ENCODE measurements at regions not wholly inside any gene's neighbourhood (a gene's known extent, or its start where the extent isn't known, plus 50 kb on each side); places are given as distances from the start of the nearest gene placed in this dataset.
"Not testable (repeated sequence)": the region's sequence is repeated elsewhere in the genome, so short reads cannot be mapped to it uniquely, and the experiment has no call there.

DNA sequence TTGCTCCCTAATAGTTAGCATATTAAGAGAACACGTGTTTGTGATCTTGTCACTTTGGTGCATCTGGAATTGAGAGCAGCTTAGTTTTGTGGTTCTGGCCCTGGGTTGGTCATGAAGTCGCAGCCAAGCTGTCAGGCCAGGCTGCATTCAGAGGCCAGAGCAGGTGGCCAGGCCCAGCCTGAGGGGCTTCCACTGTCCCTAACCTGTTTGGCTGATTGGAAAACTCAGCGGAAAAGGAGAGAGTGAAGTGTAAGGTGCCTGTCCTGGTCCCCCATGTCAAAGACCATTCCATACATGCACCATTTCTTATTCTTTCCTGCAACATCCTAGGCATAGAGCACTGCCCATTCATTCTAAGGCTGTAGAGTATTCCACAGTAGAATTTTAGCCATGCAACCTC lies 111.5 kb upstream of the IGLL5 start:
- DNase-seq (ENCODE audit: low read depth), result no peak

DNA sequence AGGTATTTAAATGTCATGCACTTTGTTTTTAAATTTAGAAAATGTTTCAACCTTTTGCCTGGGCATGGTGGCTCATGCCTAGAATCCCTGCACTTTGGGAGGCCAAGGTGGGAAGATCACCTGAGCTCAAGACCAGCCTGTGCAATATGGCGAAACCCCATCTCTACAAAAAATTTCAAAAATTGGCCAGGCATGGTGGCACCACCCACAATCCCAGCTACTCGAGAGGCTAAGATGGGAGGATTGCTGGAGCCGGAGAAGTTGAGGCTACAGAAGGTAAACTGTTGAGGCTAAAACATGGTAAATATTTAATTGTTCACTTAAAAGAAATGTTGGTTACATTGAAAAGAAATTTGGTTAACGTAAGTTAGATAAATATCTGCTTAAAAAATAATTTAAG lies 108.4 kb upstream of the IGLL5 start:
- no peak for DNase-seq (ENCODE audit: low read depth)

GRCh38 chr22:22783575-22783974 lies 104.0 kb upstream of the IGLL5 start:
- no peak for DNase-seq (ENCODE audit: low read depth)

- no peak for DNase-seq (ENCODE audit: low read depth)
Measured at GRCh38 chr22:22784249-22785039, 103.2 kb upstream of the IGLL5 start.

- DNase-seq (ENCODE audit: low read depth), result no peak
Measured at GRCh38 chr22:22785316-22786065, 102.1 kb upstream of the IGLL5 start.

GRCh38 chr22:22786301-22787115 lies 101.1 kb upstream of the IGLL5 start:
- no peak for DNase-seq (ENCODE audit: low read depth)

- no peak for DNase-seq (ENCODE audit: low read depth)
Measured at GRCh38 chr22:22787151-22787550, 100.5 kb upstream of the IGLL5 start.

DNA sequence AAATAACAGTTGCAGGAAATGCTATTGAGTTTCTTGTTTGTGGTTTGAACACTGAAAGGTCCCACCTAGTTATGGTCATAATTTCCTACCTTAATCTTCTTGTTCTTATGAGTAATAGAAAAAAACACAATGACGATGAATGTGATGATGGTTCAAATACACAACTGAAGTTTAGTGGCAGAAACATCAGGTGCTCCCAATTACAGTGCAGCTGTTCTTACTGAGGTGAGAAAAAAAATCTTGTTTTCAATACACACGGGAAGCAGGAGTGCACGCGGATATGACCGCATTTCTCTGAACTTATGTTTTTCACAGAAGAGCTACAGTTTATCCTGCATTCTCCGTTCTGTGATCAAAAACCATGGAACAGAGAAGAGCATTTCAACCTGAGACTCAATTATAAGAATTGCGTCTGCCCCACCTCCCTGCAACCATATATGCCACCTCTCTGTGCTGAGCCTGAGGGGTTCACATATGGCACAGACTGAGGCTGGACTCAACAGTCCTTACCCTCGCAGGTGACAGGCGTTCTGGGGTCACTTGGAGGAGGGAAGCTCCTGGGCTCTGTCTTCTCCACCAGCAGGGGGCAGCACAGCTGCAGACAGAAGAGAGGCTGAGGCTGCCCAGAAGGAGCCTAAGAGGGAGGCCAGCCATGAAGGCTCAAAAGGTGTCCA lies 99.7 kb upstream of the IGLL5 start:
- DNase-seq (ENCODE audit: low read depth), result peak; percentile 13

DNA sequence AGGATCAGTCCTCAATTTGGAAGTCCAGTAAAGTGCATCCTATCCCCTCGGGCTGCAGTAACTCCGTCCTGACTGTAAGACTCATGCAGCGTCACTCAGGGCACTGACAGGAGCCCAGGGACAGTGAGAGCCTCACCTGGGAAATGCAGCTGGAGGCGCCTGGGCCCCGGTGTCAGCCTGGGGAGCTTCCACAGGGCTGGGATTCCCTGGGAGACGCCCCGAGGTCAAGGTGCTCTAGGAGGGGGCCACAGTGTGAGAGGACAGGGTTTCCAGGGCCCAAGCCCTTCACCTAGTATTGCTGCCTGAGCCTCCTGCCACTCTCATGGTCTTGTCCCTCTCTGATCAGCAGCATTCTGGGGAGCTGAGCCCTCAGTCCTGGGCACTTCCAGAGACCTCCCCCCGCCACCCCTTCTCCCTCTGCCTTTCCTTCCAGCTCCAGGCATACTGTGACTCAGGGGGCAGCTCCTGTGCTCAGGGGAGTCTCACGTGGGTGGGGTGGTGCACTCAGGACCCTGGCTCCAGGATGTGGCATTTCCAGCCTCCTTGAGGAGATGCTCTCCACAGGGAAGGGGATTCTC lies 99.1 kb upstream of the IGLL5 start:
- no peak for DNase-seq (ENCODE audit: low read depth)

DNA sequence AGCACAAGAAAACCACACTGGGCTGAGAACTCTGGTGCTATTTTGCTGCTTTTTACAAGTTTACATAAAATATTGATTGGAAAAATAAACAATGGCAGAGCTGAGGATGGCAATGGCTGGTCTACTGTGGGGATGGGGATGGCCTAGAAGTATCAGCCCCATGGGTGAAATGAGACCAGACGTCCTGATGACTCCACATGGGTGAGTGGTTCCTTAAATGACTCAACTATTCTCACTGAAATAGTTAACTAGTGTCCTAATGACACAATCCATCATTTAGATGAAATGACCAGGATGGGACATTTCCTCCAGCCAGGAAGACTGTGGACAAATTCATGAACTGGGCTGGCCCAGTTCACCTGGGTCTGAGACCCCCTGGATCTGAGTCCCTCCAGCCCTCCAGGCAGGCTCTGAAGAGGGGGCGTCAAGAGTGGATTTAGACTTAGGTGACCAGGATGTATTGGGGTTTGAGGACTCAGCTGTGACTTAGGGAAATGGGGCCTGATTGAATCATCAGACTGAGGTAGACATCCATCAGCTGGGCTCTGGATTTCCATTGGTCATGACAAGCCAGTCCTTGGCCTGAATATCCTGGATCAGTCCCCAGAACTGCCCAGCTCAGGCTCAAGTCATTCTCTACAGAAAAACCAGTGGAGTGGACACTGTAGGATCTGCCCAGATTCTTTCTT lies 98.2 kb upstream of the IGLL5 start:
- DNase-seq (ENCODE audit: low read depth), result no peak

DNA sequence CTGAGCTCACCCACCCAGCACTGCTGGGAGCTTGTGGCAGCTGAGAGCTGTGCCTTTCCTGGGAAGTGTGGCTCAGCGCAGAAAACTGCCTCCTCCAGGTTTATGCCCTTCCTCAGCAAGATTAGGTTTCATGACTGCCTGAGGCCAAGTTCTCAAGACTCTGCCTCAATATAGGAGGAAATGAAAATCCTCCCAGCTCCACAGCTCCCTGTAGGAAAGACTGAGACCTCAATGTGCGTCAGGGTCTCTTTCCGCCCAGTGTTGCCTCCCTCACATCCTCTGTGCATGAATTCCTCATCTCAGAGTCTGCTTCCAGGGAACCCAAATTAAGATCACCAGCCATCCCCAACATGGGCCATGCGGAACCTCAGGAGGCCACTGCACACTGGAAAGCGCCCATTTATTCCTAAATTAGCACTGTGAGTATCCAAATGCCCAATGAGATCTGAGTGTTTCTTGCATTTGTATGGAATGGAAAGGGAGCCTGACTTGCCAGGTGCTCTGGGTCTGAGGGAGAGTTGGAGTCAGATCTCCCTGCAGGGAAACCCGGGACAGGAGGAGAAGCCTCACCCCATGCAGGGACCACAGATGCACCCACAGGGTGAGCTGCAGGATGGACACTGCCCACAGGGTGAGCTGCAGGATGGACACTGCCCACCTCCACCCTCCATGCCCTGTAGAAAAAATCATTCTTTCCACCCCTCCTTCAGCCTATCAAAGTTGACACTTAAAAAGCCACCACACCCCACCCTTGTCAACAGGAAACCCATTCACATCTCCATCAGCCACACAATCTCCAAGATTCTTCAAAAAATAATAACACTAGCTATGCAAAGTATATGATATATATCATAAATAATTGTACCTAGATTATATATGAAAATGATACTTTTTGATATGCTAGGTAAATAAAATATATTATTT lies 97.4 kb upstream of the IGLL5 start:
- no peak for DNase-seq (ENCODE audit: low read depth)

DNA sequence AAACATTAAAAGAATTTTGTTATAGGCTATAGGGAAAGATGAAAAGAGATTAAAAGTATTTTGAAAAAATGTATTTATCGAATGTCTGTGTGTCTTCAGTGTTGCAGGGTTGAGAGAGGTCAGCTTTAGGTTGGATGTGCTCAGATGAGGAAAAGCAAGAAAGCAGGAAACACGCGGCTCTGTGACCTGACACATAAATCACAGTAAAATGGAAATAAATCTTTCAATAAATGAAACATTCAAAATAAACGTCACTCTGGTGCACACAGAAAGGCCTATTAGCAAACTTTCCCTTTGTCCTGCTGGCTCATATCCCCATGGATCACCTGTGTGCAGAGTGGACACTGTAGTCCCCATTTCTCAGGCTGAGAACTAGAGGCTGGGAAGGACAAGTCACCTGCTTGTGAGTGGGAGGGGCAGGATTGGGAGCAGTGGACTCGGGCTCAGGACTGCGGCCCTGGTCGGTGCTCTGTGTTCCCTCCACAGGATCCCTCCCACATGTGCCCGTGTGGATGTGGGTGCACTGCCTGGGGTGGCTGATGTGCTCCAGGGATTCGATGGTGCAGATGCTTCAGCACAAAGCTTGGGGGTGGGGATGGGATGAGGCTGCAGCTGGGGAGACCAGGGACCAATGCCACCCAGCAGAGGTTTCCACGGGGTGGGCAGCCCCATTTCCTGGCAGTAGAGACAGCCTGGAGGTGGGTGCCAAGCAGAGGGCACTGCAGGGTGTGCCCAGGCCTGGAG lies 96.0 kb upstream of the IGLL5 start:
- DNase-seq (ENCODE audit: low read depth), result no peak

DNA sequence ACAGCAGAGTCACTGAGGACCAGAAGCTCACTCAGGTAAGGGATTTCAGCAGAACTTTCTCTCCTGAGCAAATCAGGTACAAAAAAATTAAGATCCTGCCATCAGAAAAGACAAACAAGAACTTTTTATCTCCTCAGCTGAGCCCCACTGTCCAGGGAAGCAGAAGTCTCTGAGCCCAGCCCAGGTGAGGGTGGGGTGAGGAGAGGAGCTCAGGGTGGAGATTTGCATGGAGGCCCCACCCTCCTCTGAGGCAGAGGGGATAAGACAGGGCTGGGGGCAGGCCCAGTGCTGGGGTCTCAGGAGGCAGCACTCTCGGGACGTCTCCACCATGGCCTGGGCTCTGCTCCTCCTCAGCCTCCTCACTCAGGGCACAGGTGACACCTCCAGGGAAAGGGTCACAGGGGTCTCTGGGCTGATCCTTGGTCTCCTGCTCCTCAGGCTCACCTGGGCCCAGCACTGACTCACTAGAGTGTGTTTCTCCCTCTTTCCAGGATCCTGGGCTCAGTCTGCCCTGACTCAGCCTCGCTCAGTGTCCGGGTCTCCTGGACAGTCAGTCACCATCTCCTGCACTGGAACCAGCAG lies 95.3 kb upstream of the IGLL5 start:
- not testable (repeated sequence) for DNase-seq (ENCODE audit: low read depth)

DNA sequence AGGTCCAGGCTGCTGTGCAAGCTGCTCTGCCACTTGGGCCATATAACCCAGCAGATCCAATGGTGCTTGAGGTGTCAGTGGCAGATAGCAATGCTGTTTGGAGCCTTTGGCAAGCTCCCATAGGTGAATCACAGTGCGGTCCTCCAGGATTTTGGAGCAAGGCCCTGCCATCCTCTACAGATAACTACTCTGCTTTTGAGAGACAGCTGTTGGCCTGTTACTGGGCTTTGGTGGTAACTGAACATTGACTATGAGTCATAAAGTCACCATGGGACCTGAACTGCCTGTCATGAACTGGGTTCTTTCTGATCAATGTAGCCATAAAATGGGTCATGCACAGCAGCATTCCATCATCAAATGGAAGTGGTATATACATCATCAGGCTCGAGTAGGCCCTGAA lies 92.0 kb upstream of the IGLL5 start:
- not testable (repeated sequence) for DNase-seq (ENCODE audit: low read depth)

- no peak for DNase-seq (ENCODE audit: low read depth)
Measured at GRCh38 chr22:22796724-22797123, 90.9 kb upstream of the IGLL5 start.

DNA sequence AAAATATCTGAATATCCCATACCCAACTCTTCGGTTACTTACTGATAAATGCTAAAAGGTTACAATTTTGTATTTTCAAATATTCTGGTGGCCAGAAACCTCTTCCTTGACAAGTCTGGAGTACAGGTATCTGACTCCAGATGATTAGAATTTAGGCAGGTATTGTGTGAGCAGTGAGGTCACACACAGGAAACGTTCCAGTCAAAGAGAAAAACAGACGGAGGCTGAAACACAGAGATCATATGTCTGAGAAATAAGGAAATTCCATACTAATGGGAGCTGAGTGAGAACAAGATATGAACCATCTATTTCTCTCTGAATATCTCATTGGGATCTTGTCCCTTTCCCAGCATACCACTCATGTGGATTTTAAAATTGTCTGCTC lies 89.4 kb upstream of the IGLL5 start:
- no peak for DNase-seq (ENCODE audit: low read depth)

DNA sequence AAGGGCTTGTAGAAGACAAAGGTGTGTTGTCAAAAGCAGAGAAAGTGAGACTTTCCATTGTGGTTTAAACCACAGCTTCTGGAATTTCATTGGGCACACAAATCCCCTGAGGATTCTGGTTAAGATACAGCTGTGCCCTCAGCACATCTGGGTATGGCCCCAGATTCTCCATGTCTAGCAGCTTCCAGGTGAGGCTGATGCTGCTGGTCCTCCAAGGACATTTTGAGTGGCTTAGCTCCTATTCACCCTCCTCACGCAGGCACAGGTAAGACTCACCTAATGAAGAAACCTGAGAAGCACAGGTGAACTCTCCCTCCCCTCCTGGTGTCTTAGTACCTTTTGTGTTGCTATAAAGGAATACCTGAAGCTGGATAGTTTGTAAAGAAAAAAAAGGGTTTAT lies 88.9 kb upstream of the IGLL5 start:
- no peak for DNase-seq (ENCODE audit: low read depth)

DNA sequence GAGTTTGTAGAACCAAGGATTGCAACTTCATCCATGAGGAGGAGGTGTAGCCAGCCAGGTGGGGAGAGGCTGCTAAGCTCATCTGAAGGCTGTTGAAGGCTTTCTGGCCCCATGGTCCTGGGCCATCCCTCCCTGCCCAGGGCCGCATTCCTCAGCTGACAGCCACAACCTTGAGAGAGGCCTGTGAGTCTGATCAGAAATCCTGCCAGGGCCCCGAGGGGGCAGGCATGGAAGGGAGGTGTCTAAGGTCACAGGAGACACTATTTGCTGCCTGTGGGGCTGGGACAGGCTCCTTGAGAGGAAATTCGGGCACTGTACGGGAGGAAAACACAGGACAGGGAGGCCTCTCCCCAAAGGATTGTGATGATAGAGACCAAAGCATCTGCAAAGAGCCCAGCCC lies 88.1 kb upstream of the IGLL5 start:
- no peak for DNase-seq (ENCODE audit: low read depth)

DNA sequence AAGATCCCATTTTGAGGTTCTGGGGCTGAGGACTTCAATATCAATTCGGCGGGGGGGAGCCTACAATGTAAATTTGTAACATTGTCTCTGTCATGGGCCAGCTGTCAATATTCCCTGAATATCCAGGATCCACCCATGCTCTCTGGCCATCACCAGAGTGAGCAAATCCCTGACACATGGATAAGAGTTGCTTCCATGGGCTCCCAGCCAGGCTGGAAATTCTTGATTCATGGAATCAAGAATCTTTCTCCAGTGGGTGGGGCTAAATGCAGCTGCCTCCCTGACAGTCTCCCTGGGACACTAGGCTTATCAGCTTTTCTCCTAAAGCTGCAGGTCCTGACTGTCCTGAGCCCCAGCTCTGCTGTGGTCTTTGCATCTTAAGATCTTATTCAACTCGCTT lies 86.9 kb upstream of the IGLL5 start:
- no peak for DNase-seq (ENCODE audit: low read depth)

Measured in M059J (cell line).